ENCODE measurements at regions not wholly inside any gene's neighbourhood (a gene's known extent, or its start where the extent isn't known, plus 50 kb on each side); places are given as distances from the start of the nearest gene placed in this dataset.

- DNase-seq, result no peak
Measured at GRCh38 chr4:138686106-138686835, 329.3 kb upstream of the NOCT start.

GRCh38 chr4:138685316-138685715 is 330.3 kb upstream of the NOCT start:
- no peak for DNase-seq

GRCh38 chr4:138680989-138681604 is 334.5 kb upstream of the NOCT start:
- peak; percentile 59 for DNase-seq

- no peak for DNase-seq
Measured at GRCh38 chr4:138680256-138680655, 335.3 kb upstream of the NOCT start.

- no peak for DNase-seq
Measured at GRCh38 chr4:138678985-138679746, 336.4 kb upstream of the NOCT start.

- no peak for DNase-seq
Measured at GRCh38 chr4:138677748-138678147, 337.8 kb upstream of the NOCT start.

- DNase-seq, result no peak
Measured at GRCh38 chr4:138677212-138677611, 338.4 kb upstream of the NOCT start.

GRCh38 chr4:138675685-138676084 is 339.9 kb upstream of the NOCT start:
- no peak for DNase-seq

- no peak for DNase-seq
Measured at GRCh38 chr4:138674209-138674608, 341.4 kb upstream of the NOCT start.

GRCh38 chr4:138673053-138673452 is 342.5 kb upstream of the NOCT start:
- no peak for DNase-seq

- no peak for DNase-seq
Measured at GRCh38 chr4:138672393-138672976, 343.1 kb upstream of the NOCT start.

GRCh38 chr4:138671606-138672084 is 343.9 kb upstream of the NOCT start:
- DNase-seq, result no peak

- DNase-seq, result no peak
Measured at GRCh38 chr4:138671106-138671505, 344.5 kb upstream of the NOCT start.

GRCh38 chr4:138670681-138671080 is 344.9 kb upstream of the NOCT start:
- no peak for DNase-seq

GRCh38 chr4:138669479-138670315 is 345.9 kb upstream of the NOCT start:
- no peak for DNase-seq

- DNase-seq, result no peak
Measured at GRCh38 chr4:138668309-138668708, 347.3 kb upstream of the NOCT start.

- DNase-seq, result no peak
Measured at GRCh38 chr4:138666366-138666765, 349.2 kb upstream of the NOCT start.

- DNase-seq, result no peak
Measured at GRCh38 chr4:138665851-138666250, 349.7 kb upstream of the NOCT start.

- no peak for DNase-seq
Measured at GRCh38 chr4:138663883-138664282, 351.7 kb upstream of the NOCT start.

- DNase-seq, result no peak
Measured at GRCh38 chr4:138659812-138660316, 355.7 kb upstream of the NOCT start.

- DNase-seq, result no peak
Measured at GRCh38 chr4:138659037-138659811, 356.4 kb upstream of the NOCT start.

Data from amniotic stem cell (primary cell).